Activated naive CD4-positive, alpha-beta T cell treated with anti-CD3 and anti-CD28 coated beads, Interleukin-2, amount 10 ng/mL, durations not matched to agents 7 days and 5 days (primary cell): ENCODE measurements at regions not wholly inside any gene's neighbourhood (a gene's known extent, or its start where the extent isn't known, plus 50 kb on each side); places are given as distances from the start of the nearest gene placed in this dataset.
"Not testable (repeated sequence)": the region's sequence is repeated elsewhere in the genome, so short reads cannot be mapped to it uniquely, and the experiment has no call there.

Experiments used
- CTCF ChIA-PET: fragments of 350-600 bp; sonication (Branson Sonifier 250); formaldehyde crosslinking; loops from one replicate; lab custom pipeline; 2021; ENCODE audit warnings: antibody characterized with exemption; lab: Charles Lee
- DNase-seq: peaks from one replicate; pipeline ENCODE4 v3.0.0-alpha.2; 2020
- H3K27ac Mint-ChIP-seq: one replicate; pipeline ENCODE4 v1.8.0; 2021; ENCODE audit warnings: mild to moderate bottlenecking, moderate library complexity, mixed read lengths
- H3K27me3 Mint-ChIP-seq: one replicate; pipeline ENCODE4 v1.8.0; 2021; ENCODE audit warnings: mild to moderate bottlenecking, mixed read lengths
- H3K36me3 Mint-ChIP-seq: one replicate; pipeline ENCODE4 v1.8.0; 2021; ENCODE audit warnings: mixed read lengths
- H3K4me1 Mint-ChIP-seq: one replicate; pipeline ENCODE4 v1.8.0; 2021; ENCODE audit warnings: mixed read lengths
- H3K4me3 Mint-ChIP-seq: one replicate; pipeline ENCODE4 v1.8.0; 2021; ENCODE audit warnings: mild to moderate bottlenecking, moderate library complexity, mixed read lengths
- H3K9me3 Mint-ChIP-seq: one replicate; pipeline ENCODE4 v1.8.0; 2021; ENCODE audit warnings: mixed read lengths

GRCh38 chr11:23606191-23606590 is 745.9 kb upstream of the CCDC179 start:
- no peaks in the 10 kb centered on the region for H3K36me3 Mint-ChIP-seq
- H3K27ac Mint-ChIP-seq, result no peak overlapping the region
- no peak for DNase-seq
- H3K4me3 Mint-ChIP-seq, result no peak overlapping the region
- CTCF ChIA-PET, result no interaction called here
- no peaks in the 10 kb centered on the region for H3K4me1 Mint-ChIP-seq
- H3K27me3 Mint-ChIP-seq, result no peaks in the 10 kb centered on the region
- peaks cover 5% of the 10 kb centered on the region for H3K9me3 Mint-ChIP-seq

GRCh38 chr11:23611726-23612125 is 751.5 kb upstream of the CCDC179 start:
- H3K36me3 Mint-ChIP-seq, result no peaks in the 10 kb centered on the region
- no peaks in the 10 kb centered on the region for H3K27me3 Mint-ChIP-seq
- H3K4me3 Mint-ChIP-seq, result no peak overlapping the region
- CTCF ChIA-PET, result no interaction called here
- no peak for DNase-seq
- no peaks in the 10 kb centered on the region for H3K4me1 Mint-ChIP-seq
- no peak overlapping the region for H3K27ac Mint-ChIP-seq
- peaks cover 4% of the 10 kb centered on the region for H3K9me3 Mint-ChIP-seq

- H3K27me3 Mint-ChIP-seq, result no peaks in the 10 kb centered on the region
- no peak overlapping the region for H3K4me3 Mint-ChIP-seq
- CTCF ChIA-PET, result no interaction called here
- no peaks in the 10 kb centered on the region for H3K36me3 Mint-ChIP-seq
- H3K27ac Mint-ChIP-seq, result no peak overlapping the region
- H3K9me3 Mint-ChIP-seq, result peaks cover 11% of the 10 kb centered on the region
- H3K4me1 Mint-ChIP-seq, result no peaks in the 10 kb centered on the region
- DNase-seq, result no peak
These were observed 760.3 kb upstream of the CCDC179 start for GRCh38 chr11:23620617-23621016.

DNA sequence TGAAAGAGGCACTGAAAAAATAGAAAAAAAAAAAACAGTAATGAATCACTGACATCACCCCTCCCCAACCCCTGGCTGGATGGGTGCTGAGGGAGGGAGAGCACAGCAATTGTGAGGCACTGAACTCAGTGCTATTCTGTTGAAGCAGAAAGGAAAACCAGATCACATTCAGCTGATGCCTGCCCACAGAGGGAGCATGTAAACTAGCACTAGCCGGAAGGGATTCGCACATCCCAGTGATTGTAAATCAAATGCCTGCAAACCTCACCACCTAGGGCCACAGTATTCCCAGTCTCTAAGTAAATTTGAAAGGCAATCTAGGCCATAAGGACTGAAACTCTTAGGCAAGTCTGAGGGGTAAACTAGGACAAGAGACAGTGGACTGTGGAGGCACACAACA is 772.0 kb upstream of the CCDC179 start:
- no peaks in the 10 kb centered on the region for H3K27me3 Mint-ChIP-seq
- CTCF ChIA-PET, result no interaction called here
- no peaks in the 10 kb centered on the region for H3K4me1 Mint-ChIP-seq
- no peak overlapping the region for H3K27ac Mint-ChIP-seq
- H3K36me3 Mint-ChIP-seq, result no peaks in the 10 kb centered on the region
- H3K9me3 Mint-ChIP-seq, result peaks cover 11% of the 10 kb centered on the region
- no peak for DNase-seq
- H3K4me3 Mint-ChIP-seq, result no peak overlapping the region

- Mint-ChIP-seq H3K4me1 (no peaks in the 10 kb centered on the region), H3K27me3 (no peaks in the 10 kb centered on the region), H3K4me3 (no peak overlapping the region), H3K27ac (no peak overlapping the region), H3K9me3 (peaks cover 6% of the 10 kb centered on the region), H3K36me3 (no peaks in the 10 kb centered on the region)
- CTCF ChIA-PET, result no interaction called here
- DNase-seq, result no peak
These were observed 784.2 kb upstream of the CCDC179 start for GRCh38 chr11:23644443-23644842.

DNA sequence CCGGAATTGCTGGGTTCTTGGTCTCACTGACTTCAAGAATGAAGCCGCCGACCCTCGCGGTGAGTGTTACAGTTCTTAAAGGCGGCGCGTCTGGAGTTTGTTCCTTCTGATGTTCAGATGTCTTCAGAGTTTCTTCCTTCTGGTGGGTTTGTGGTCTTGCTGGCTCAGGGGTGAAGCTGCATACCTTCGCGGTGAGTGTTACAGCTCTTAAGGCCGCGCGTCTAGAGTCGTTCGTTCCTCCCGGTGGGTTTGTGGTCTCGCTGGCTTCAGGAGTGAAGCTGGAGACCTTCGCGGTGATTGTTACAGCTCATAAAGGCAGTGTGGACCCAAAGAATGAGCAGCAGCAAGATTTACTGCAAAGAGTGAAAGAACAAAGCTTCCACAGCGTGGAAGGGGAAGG is 792.1 kb upstream of the CCDC179 start:
- DNase-seq, H3K27ac Mint-ChIP-seq, H3K4me3 Mint-ChIP-seq, H3K4me1 Mint-ChIP-seq, H3K36me3 Mint-ChIP-seq, H3K27me3 Mint-ChIP-seq: not testable (repeated sequence)
- CTCF ChIA-PET, result interaction anchor here (0.5 kb wide), 1 partner anchor 366 kb away, joined by 3 read pairs; no protein-coding TSS in a partner anchor
- peaks cover 17% of the 10 kb centered on the region for H3K9me3 Mint-ChIP-seq

GRCh38 chr11:23653071-23653675 is 792.9 kb upstream of the CCDC179 start:
- CTCF ChIA-PET, result no interaction called here
- no peaks in the 10 kb centered on the region for H3K4me1 Mint-ChIP-seq
- H3K4me3 Mint-ChIP-seq, result no peak overlapping the region
- H3K9me3 Mint-ChIP-seq, result peaks cover 11% of the 10 kb centered on the region
- no peak for DNase-seq
- no peaks in the 10 kb centered on the region for H3K36me3 Mint-ChIP-seq
- H3K27ac Mint-ChIP-seq, result no peak overlapping the region
- no peaks in the 10 kb centered on the region for H3K27me3 Mint-ChIP-seq

DNA sequence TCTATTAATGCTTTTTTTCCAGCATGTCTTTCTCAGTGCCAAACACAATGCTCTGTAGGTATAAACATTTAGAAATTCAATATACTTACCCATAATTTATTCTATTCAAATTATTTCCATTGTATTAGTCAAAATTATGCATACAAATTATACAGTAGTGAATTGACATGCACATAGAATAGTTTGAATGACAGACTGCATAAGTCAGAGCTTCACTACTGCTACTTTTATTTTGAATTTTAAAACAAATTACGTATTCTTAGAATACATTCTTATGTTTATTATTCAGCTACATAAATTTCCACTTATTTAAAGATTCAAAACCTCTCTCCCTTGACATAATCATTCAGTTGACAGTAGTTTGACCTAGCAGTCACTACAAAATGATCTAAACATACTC is 808.0 kb upstream of the CCDC179 start:
- Mint-ChIP-seq H3K27ac (no peak overlapping the region), H3K4me3 (no peak overlapping the region), H3K4me1 (no peaks in the 10 kb centered on the region), H3K9me3 (peaks cover 5% of the 10 kb centered on the region), H3K27me3 (no peaks in the 10 kb centered on the region), H3K36me3 (no peaks in the 10 kb centered on the region)
- no peak for DNase-seq
- CTCF ChIA-PET, result no interaction called here

GRCh38 chr11:23673366-23673765 is 813.1 kb upstream of the CCDC179 start:
- Mint-ChIP-seq H3K27ac (no peak overlapping the region), H3K9me3 (peaks cover 2% of the 10 kb centered on the region), H3K4me1 (no peaks in the 10 kb centered on the region), H3K36me3 (no peaks in the 10 kb centered on the region), H3K27me3 (no peaks in the 10 kb centered on the region), H3K4me3 (no peak overlapping the region)
- no peak for DNase-seq
- CTCF ChIA-PET, result no interaction called here

DNA sequence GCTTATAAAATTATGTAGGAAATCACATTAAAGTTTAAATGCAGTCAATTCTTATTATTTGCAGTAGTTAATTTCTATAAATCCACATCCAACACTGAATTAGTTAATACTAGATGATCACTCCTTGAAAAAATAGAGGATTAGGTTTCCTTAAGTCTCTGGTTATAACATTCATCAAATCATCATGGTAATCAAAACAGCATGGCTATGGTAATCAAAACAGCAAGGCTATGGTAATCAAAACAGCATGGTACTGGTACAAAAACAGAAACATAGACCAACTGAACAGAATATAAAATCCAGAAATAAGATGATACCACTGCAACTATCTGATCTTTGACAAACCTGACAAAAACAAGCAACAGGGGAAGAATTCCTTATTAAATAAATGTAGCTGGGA is 814.6 kb upstream of the CCDC179 start:
- DNase-seq, result no peak
- H3K27me3 Mint-ChIP-seq, result no peaks in the 10 kb centered on the region
- H3K9me3 Mint-ChIP-seq, result peaks cover 2% of the 10 kb centered on the region
- H3K4me1 Mint-ChIP-seq, result no peaks in the 10 kb centered on the region
- H3K27ac Mint-ChIP-seq, result no peak overlapping the region
- no peak overlapping the region for H3K4me3 Mint-ChIP-seq
- no peaks in the 10 kb centered on the region for H3K36me3 Mint-ChIP-seq
- CTCF ChIA-PET, result no interaction called here

DNA sequence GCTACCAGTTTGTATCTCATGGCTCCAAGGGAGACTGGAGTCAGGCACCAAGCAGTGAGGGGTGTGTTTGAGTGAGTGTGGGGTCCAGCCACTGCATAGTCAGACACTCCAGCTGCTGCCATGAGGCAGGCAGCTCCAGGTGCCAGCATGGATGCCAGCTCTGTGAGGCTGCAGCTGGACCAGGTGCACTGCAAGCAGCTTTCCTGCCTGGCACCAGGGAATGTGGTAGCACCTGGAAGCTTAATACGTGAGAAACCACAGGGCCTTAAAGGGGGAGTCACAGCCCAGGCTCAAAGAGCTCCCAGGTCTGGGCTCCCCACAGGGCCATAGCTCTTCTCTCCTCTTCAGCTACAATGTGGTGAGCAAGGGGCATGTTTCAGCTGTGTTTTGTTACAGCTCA is 817.8 kb upstream of the LUZP2 start:
- Mint-ChIP-seq H3K4me3 (no peak overlapping the region), H3K9me3 (peaks cover 2% of the 10 kb centered on the region), H3K27me3 (no peaks in the 10 kb centered on the region), H3K36me3 (no peaks in the 10 kb centered on the region), H3K4me1 (no peaks in the 10 kb centered on the region), H3K27ac (no peak overlapping the region)
- DNase-seq, result no peak
- CTCF ChIA-PET, result no interaction called here

GRCh38 chr11:23679981-23680380 is 816.9 kb upstream of the LUZP2 start:
- CTCF ChIA-PET, result no interaction called here

GRCh38 chr11:23680488-23681230 is 816.2 kb upstream of the LUZP2 start:
- H3K9me3 Mint-ChIP-seq, result peaks cover 2% of the 10 kb centered on the region
- H3K27me3 Mint-ChIP-seq, result no peaks in the 10 kb centered on the region
- CTCF ChIA-PET, result no interaction called here
- no peaks in the 10 kb centered on the region for H3K36me3 Mint-ChIP-seq
- no peak for DNase-seq
- H3K4me1 Mint-ChIP-seq, result no peaks in the 10 kb centered on the region
- no peak overlapping the region for H3K27ac Mint-ChIP-seq
- H3K4me3 Mint-ChIP-seq, result no peak overlapping the region

More at GRCh38 chr11:23679981-23680380, 816.9 kb upstream of the LUZP2 start:
- Mint-ChIP-seq H3K27ac (no peak overlapping the region), H3K9me3 (peaks cover 2% of the 10 kb centered on the region), H3K27me3 (no peaks in the 10 kb centered on the region), H3K4me1 (no peaks in the 10 kb centered on the region), H3K36me3 (no peaks in the 10 kb centered on the region), H3K4me3 (no peak overlapping the region)
- no peak for DNase-seq

- H3K4me1 Mint-ChIP-seq, result no peaks in the 10 kb centered on the region
- CTCF ChIA-PET, result no interaction called here
- DNase-seq, result no peak
- no peak overlapping the region for H3K4me3 Mint-ChIP-seq
- no peak overlapping the region for H3K27ac Mint-ChIP-seq
- no peaks in the 10 kb centered on the region for H3K36me3 Mint-ChIP-seq
- H3K27me3 Mint-ChIP-seq, result no peaks in the 10 kb centered on the region
- H3K9me3 Mint-ChIP-seq, result peaks cover 2% of the 10 kb centered on the region
These were observed 812.2 kb upstream of the LUZP2 start for GRCh38 chr11:23684701-23685100.

DNA sequence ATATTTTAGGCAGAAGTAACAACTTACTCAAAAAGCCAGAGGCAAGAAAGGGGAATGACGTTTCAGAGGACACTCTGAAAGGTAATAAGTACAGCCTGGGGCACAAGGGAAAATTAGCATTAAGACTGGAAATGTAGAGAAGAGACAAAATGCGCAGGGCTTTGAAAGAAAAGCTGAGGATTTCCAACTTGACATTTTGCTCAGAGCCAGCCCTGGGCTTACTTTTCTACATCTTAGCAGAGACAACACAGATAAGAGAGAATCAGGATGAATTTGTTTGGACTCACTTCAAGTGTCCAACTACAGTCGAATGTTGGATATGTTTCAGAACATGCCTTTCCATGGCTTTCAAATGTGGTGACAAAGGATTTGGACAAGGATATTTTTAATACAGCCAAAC is 808.9 kb upstream of the LUZP2 start:
- H3K27ac Mint-ChIP-seq, result no peak overlapping the region
- DNase-seq, result no peak
- CTCF ChIA-PET, result no interaction called here
- H3K9me3 Mint-ChIP-seq, result peaks cover 2% of the 10 kb centered on the region
- H3K4me1 Mint-ChIP-seq, result no peaks in the 10 kb centered on the region
- H3K36me3 Mint-ChIP-seq, result no peaks in the 10 kb centered on the region
- no peak overlapping the region for H3K4me3 Mint-ChIP-seq
- H3K27me3 Mint-ChIP-seq, result no peaks in the 10 kb centered on the region
